Fibroblast of mammary gland (primary cell): ENCODE measurements at regions not wholly inside any gene's neighbourhood (a gene's known extent, or its start where the extent isn't known, plus 50 kb on each side); places are given as distances from the start of the nearest gene placed in this dataset.

ENCODE experiments used
- DNase-seq: peaks from one replicate; pipeline ENCODE4 v3.0.0-alpha.2; 2010; ENCODE audit warnings: low read depth
- H3K4me3 ChIP-seq: 2 replicates; pipeline ENCODE4 v1.5.1; 2011; ENCODE audit warnings: low read depth, mild to moderate bottlenecking, low read length, moderate library complexity; ENCODE audit not compliant: control insufficient read depth
- TF ChIP-seq, protein P1 (sequence below): conservative IDR thresholded peaks from 2 replicates; pipeline ENCODE4 v1.5.1; 2011; ENCODE audit warnings: low read depth, low read length, inconsistent platforms; ENCODE audit not compliant: control insufficient read depth, insufficient read depth

GRCh38 chr4:31228068-31228467 is 507.9 kb downstream of the PCDH7 start:
- TF ChIP-seq, protein P1, sequence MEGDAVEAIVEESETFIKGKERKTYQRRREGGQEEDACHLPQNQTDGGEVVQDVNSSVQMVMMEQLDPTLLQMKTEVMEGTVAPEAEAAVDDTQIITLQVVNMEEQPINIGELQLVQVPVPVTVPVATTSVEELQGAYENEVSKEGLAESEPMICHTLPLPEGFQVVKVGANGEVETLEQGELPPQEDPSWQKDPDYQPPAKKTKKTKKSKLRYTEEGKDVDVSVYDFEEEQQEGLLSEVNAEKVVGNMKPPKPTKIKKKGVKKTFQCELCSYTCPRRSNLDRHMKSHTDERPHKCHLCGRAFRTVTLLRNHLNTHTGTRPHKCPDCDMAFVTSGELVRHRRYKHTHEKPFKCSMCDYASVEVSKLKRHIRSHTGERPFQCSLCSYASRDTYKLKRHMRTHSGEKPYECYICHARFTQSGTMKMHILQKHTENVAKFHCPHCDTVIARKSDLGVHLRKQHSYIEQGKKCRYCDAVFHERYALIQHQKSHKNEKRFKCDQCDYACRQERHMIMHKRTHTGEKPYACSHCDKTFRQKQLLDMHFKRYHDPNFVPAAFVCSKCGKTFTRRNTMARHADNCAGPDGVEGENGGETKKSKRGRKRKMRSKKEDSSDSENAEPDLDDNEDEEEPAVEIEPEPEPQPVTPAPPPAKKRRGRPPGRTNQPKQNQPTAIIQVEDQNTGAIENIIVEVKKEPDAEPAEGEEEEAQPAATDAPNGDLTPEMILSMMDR, result no peak
- DNase-seq, result no peak
- no peak overlapping the region for H3K4me3 ChIP-seq

DNA sequence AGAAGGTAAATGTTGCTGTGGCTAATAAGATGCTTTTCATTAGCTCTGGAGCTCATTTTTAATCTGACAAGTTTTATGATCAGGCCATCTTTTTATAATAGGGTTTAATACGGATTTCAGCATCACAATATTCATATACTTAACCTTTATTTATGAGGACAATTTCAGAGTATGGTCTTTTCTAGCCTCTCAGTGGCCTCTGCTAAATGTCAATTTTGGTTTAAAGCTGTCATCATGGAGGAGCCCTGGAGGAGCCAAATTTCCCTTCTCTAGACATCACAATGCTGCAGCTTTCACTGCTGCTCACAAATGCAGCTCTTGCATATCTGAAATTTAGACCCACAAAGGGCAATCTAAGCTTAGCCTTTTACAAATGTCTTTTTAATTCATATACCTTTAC is 510.4 kb downstream of the PCDH7 start:
- TF ChIP-seq, protein P1, result no peak
- no peak overlapping the region for H3K4me3 ChIP-seq
- no peak for DNase-seq

- no peak for DNase-seq
- H3K4me3 ChIP-seq, result no peak overlapping the region
- TF ChIP-seq, protein P1, result no peak
These were observed 514.3 kb downstream of the PCDH7 start for GRCh38 chr4:31234494-31234893.

DNA sequence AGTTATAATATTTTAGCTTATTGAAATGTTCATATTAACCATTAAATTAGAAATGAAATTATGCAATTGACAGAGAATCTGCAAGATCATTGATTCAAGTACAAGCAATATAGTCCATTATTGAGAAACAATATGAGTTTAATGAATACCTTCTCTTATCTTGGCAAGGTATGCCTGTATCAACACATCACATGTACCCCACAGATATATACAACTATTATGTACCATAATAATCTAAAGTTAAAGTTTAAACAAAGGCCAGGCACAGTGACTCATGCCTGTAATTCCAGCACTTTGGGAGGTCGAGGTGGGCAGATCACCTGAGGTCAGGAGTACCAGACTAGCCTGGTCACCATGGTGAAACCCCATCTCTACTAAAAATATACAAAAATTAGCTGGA is 514.7 kb downstream of the PCDH7 start:
- no peak overlapping the region for H3K4me3 ChIP-seq
- DNase-seq, result no peak
- TF ChIP-seq, protein P1, result no peak

- DNase-seq, result no peak
These were observed 516.0 kb downstream of the PCDH7 start for GRCh38 chr4:31236020-31236638.

GRCh38 chr4:31236639-31237173 is 516.5 kb downstream of the PCDH7 start:
- H3K4me3 ChIP-seq, result no peak overlapping the region
- TF ChIP-seq, protein P1, result no peak
- DNase-seq, result no peak

More at GRCh38 chr4:31236020-31236638, 516.0 kb downstream of the PCDH7 start:
- TF ChIP-seq, protein P1, result no peak
- no peak overlapping the region for H3K4me3 ChIP-seq
